ENCODE measurements at regions not wholly inside any gene's neighbourhood (a gene's known extent, or its start where the extent isn't known, plus 50 kb on each side); places are given as distances from the start of the nearest gene placed in this dataset.

- Histone ChIP-seq H3K79me2 (ENCODE audit: insufficient read depth) (no peaks in the 10 kb centered on the region), H3F3A (replicated peaks; ENCODE audit: insufficient read depth) (no peaks in the 10 kb centered on the region), H2AFZ (ENCODE audit: low read depth) (no peak overlapping the region), H3K27ac (ENCODE audit: low read depth in 2 of 2, low read length in 1 of 2) (peak overlapping the region in 1 of 2 experiments; percentile 99; a peak in 2 of 4 replicates), H3K4me3 (ENCODE audit: low read depth in 2 of 2, low read length in 1 of 2) (no peak overlapping the region), H3K4me2 (no peak overlapping the region), H3K9me3 (no peaks in the 10 kb centered on the region), H3K9ac (no peak overlapping the region), H4K20me1 (ENCODE audit: insufficient read depth) (no peaks in the 10 kb centered on the region), H3K9me2 (no peaks in the 10 kb centered on the region), H3K36me3 (replicated peaks in 1 of 2; ENCODE audit: control insufficient read depth in 1 of 2, insufficient read depth in 2 of 2, low read length in 1 of 2) (no peaks in the 10 kb centered on the region), H3K4me1 (ENCODE audit: control insufficient read depth in 1 of 2, insufficient read depth in 2 of 2, low read depth in 1 of 2, low read length in 1 of 2) (peaks cover 0 to 42% of the 10 kb centered on the region in 2 experiments; a peak in 2 of 4 replicates), H3K27me3 (ENCODE audit: insufficient read depth) (no peaks in the 10 kb centered on the region)
- CTCF ChIA-PET: interaction anchor here (0.8 to 1.7 kb wide), 9 partner anchors 8 to 128 kb away, joined by 3 to 7 read pairs (median 4); no protein-coding TSS in a partner anchor
- WGBS (ENCODE audit: low lambda C conversion rate): 65% methylated on average over 15 of the region's 15 CpGs
- TF ChIP-seq PBX3 (IDR thresholded peaks at IDR 0.05): no peak
- no peak for TF ChIP-seq USF2 (IDR thresholded peaks at IDR 0.05; ENCODE audit: borderline replicate concordance, low read depth, low read length)
- no peak for TF ChIP-seq FOXM1 (IDR thresholded peaks at IDR 0.05; ENCODE audit: low read depth)
- no peak for TF ChIP-seq GABPA (IDR thresholded peaks at IDR 0.05; ENCODE audit: low read depth)
- DNase-seq: no peak
- POLR2A ChIA-PET: interaction anchor here (1.2 to 1.3 kb wide), 2 partner anchors 37 to 72 kb away, joined by 4 read pairs; no protein-coding TSS in a partner anchor
Observed at GRCh38 chr2:128451084-128452023, 132.7 kb upstream of the HS6ST1 start.

GRCh38 chr2:128452024-128452411, 133.3 kb upstream of the HS6ST1 start:
- Histone ChIP-seq H3K36me3 (replicated peaks in 1 of 2; ENCODE audit: control insufficient read depth in 1 of 2, insufficient read depth in 2 of 2, low read length in 1 of 2) (no peaks in the 10 kb centered on the region), H2AFZ (ENCODE audit: low read depth) (no peak overlapping the region), H3K4me2 (no peak overlapping the region), H3K4me1 (ENCODE audit: control insufficient read depth in 1 of 2, insufficient read depth in 2 of 2, low read depth in 1 of 2, low read length in 1 of 2) (peaks cover 0 to 37% of the 10 kb centered on the region in 2 experiments; a peak in 2 of 4 replicates), H3F3A (replicated peaks; ENCODE audit: insufficient read depth) (no peaks in the 10 kb centered on the region), H3K27ac (ENCODE audit: low read depth in 2 of 2, low read length in 1 of 2) (peak overlapping the region in 1 of 2 experiments; percentile 99; a peak in 1 of 4 replicates), H3K79me2 (ENCODE audit: insufficient read depth) (no peaks in the 10 kb centered on the region), H3K9me2 (no peaks in the 10 kb centered on the region), H3K9ac (no peak overlapping the region), H3K4me3 (ENCODE audit: low read depth in 2 of 2, low read length in 1 of 2) (no peak overlapping the region), H3K27me3 (ENCODE audit: insufficient read depth) (no peaks in the 10 kb centered on the region), H3K9me3 (no peaks in the 10 kb centered on the region), H4K20me1 (ENCODE audit: insufficient read depth) (no peaks in the 10 kb centered on the region)
- ChIA-PET CTCF (interaction anchor here (1.0 to 1.4 kb wide), 3 partner anchors 12 to 121 kb away, joined by 3 to 4 read pairs (median 3); no protein-coding TSS in a partner anchor), POLR2A (no interaction called here)
- no peak for TF ChIP-seq RCOR1 (IDR thresholded peaks at IDR 0.05; ENCODE audit: low read length)
- TF ChIP-seq IRF3 (IDR thresholded peaks at IDR 0.05; ENCODE audit: low read depth, low read length): no peak
- no peak for TF ChIP-seq RXRA (IDR thresholded peaks at IDR 0.05; ENCODE audit: borderline replicate concordance, low read depth)
- no peak for DNase-seq
- 59% methylated on average over 1 of the region's 1 CpG for WGBS (ENCODE audit: low lambda C conversion rate)

Data from SK-N-SH (cell line).